Memory B cell (primary cell): ENCODE measurements at regions not wholly inside any gene's neighbourhood (a gene's known extent, or its start where the extent isn't known, plus 50 kb on each side); places are given as distances from the start of the nearest gene placed in this dataset.
A peak's percentile ranks its signal among the peaks of the same experiment; 100 is the strongest.

ENCODE experiments used
- ATAC-seq: fragments of 150-1000 bp; cut with Tn5 transposase; 2 replicates; pipeline ENCODE4 v1.10.0; 2021; ENCODE audit warnings: low read depth, mild to moderate bottlenecking, moderate library complexity
- DNase-seq, 2 donors: peaks; one replicate each; pipeline ENCODE4 v3.0.0; 2022; ENCODE audit warnings: low spot score in 2 of 2
- H3K27ac Mint-ChIP-seq: one replicate; pipeline ENCODE4 v1.8.0; 2022; ENCODE audit warnings: mild to moderate bottlenecking, moderate library complexity, mixed read lengths
- H3K27me3 Mint-ChIP-seq: one replicate; pipeline ENCODE4 v1.8.0; 2022; ENCODE audit warnings: mixed read lengths
- H3K36me3 Mint-ChIP-seq: one replicate; pipeline ENCODE4 v1.8.0; 2022; ENCODE audit warnings: mild to moderate bottlenecking, mixed read lengths
- H3K4me1 Mint-ChIP-seq: one replicate; pipeline ENCODE4 v1.8.0; 2022; ENCODE audit warnings: mixed read lengths
- H3K4me3 Mint-ChIP-seq: one replicate; pipeline ENCODE4 v1.8.0; 2022; ENCODE audit warnings: mild to moderate bottlenecking, moderate library complexity, mixed read lengths
- H3K9me3 Mint-ChIP-seq: one replicate; pipeline ENCODE4 v1.8.0; 2022; ENCODE audit warnings: mixed read lengths

DNA sequence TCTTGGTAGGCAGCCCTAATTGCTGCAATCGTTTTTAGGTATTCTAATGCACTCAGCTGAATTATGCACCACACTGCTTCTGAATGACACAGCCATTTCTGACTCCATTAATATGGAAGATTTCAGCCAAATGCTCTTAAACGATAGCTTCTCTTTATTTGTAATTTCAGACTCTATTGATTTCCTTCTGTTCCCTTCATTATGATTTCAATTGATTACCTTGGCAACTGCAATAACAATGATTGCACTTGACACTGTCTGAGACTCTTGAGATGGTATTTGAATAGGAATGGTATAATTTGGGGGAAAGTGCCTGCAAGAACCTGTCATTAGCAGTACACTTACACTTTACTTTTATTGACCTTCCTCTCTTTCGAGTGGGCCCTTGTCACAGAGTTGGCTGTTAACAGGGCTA, 296.1 kb upstream of the DMAC1 start:
- peaks cover 2% of the 10 kb centered on the region for H3K4me1 Mint-ChIP-seq
- H3K27ac Mint-ChIP-seq: no peak overlapping the region
- H3K9me3 Mint-ChIP-seq: peaks cover 5% of the 10 kb centered on the region
- H3K36me3 Mint-ChIP-seq: peaks cover 1% of the 10 kb centered on the region
- DNase-seq: no peak
- no peak overlapping the region for H3K4me3 Mint-ChIP-seq
- ATAC-seq: no peak
- H3K27me3 Mint-ChIP-seq: no peaks in the 10 kb centered on the region

DNA sequence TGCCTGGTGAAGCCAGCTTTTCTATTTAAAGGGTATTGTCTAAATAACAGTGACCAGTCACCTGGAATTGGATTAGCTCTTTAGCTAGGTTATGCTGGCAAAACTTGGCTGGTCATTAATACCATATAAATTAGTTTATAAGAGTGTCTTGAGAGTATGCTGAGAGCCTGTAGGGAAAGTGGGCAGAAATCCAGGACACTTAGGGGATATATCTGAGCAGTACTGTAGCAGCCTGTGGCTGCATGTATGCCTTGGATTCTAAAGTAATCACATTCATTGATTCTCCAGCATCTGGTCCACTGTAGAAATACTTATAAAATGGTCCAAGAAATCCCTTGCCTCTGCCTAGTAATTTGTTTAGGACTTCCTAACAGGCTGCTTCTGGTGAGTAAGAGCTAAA, 288.9 kb upstream of the DMAC1 start:
- DNase-seq (no peak), ATAC-seq (no peak)
- H3K27me3 Mint-ChIP-seq: peaks cover 5% of the 10 kb centered on the region
- no peaks in the 10 kb centered on the region for H3K9me3 Mint-ChIP-seq
- peaks cover 2% of the 10 kb centered on the region for H3K4me1 Mint-ChIP-seq
- H3K4me3 Mint-ChIP-seq: no peak overlapping the region
- no peaks in the 10 kb centered on the region for H3K36me3 Mint-ChIP-seq
- H3K27ac Mint-ChIP-seq: peak overlapping the region; percentile 10

DNA sequence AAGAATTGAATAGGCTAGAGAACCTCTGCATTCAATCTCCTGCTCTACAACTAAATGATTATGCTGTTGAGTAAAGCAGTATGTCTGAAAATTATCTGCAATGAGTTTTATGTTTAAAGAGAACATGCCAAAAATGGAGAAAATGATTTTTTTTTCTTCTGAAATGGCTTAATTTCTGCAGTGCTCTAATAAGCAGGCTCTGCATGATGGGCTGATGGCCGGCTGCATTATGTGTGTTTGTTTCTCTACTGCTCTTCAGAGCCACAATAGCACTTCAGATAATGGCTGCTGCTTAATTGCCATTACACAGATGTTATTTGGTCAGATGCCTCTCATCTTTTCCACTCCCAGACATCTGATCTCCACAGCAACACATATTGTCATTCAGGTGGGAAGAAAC, 286.4 kb upstream of the DMAC1 start:
- Mint-ChIP-seq H3K4me3 (no peak overlapping the region), H3K27me3 (peaks cover 11% of the 10 kb centered on the region), H3K27ac (no peak overlapping the region), H3K9me3 (no peaks in the 10 kb centered on the region), H3K36me3 (no peaks in the 10 kb centered on the region), H3K4me1 (peaks cover 1% of the 10 kb centered on the region)
- DNase-seq: no peak
- no peak for ATAC-seq

DNA sequence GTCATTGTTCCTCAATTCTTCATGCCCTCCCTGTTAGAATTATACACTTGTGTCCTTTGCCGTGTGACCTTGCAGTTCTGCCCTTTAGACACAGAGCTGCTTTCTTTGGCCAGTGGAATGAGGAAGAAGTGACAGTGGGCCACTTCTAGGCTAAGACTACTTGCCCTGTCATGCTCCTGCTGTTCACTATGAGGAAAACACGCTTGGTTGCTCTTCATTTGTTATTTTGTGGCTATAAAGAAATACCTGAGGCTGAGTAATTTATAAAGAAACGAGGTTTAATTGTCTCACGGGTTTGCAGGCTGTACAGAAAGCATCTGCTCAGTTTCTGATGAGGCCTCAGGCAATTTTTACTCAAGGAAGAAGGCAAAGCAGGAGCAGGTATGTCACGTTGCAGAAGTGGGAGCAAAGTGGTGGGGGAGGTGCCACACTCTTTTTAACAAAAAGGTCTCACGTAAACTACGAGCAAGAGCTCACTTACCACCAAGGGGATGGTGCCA, 279.1 kb upstream of the DMAC1 start:
- ATAC-seq: no peak
- H3K4me1 Mint-ChIP-seq: no peaks in the 10 kb centered on the region
- H3K27me3 Mint-ChIP-seq: peaks cover 7% of the 10 kb centered on the region
- no peak overlapping the region for H3K4me3 Mint-ChIP-seq
- H3K27ac Mint-ChIP-seq: no peak overlapping the region
- DNase-seq: no peak
- peaks cover 2% of the 10 kb centered on the region for H3K9me3 Mint-ChIP-seq
- no peaks in the 10 kb centered on the region for H3K36me3 Mint-ChIP-seq

DNA sequence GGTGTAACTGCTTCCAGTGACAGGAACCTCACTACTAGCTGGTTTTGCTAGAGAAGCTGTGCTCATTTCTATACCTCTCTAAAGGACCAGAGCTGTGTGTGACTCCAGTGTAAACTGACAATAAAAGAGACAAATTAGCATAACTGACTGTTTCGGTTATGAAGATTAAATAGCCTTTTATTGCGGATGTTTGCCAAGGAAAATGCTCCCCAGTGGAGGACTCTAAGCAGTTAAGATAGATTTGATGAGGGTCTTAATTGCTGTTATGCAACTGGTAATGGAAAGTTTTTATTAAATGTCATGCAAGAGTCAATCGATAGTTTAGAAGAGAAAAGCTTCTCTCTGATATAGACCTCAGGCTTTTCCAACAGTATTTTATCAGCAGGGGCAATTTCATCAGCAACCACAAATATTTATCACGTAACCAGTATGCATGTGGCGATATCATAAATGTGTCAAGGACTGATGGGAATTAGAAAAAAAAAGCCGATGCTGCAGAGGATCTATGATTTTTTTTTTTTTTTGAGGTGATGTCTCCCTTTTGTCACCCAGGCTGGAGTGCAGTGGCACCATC, 275.2 kb upstream of the DMAC1 start:
- ATAC-seq: no peak
- H3K27me3 Mint-ChIP-seq: peaks cover 2% of the 10 kb centered on the region
- H3K9me3 Mint-ChIP-seq: peaks cover 2% of the 10 kb centered on the region
- H3K36me3 Mint-ChIP-seq: no peaks in the 10 kb centered on the region
- H3K4me3 Mint-ChIP-seq: no peak overlapping the region
- DNase-seq: no peak
- no peaks in the 10 kb centered on the region for H3K4me1 Mint-ChIP-seq
- H3K27ac Mint-ChIP-seq: no peak overlapping the region

DNA sequence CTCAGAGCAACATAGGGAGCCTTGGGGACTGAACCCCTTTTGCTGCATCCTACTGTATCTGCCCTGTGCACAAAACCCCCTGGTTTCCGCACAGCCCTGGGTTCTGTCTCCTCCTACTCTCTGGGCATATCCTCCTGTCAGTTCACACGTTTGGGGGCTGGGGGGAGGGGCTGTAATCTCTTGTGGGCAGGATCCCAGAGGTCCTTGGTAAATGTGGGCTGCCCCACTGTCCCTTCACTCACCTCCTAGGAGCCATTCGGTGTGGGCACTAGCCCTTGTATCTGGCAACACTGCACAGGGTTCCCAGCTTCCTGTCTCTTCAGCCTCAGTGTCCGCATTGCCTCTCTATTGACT, 271.8 kb upstream of the DMAC1 start:
- H3K27me3 Mint-ChIP-seq: peaks cover 5% of the 10 kb centered on the region
- H3K9me3 Mint-ChIP-seq: peaks cover 5% of the 10 kb centered on the region
- H3K27ac Mint-ChIP-seq: no peak overlapping the region
- ATAC-seq (no peak), DNase-seq (no peak)
- H3K4me1 Mint-ChIP-seq: no peaks in the 10 kb centered on the region
- H3K36me3 Mint-ChIP-seq: no peaks in the 10 kb centered on the region
- H3K4me3 Mint-ChIP-seq: no peak overlapping the region

DNA sequence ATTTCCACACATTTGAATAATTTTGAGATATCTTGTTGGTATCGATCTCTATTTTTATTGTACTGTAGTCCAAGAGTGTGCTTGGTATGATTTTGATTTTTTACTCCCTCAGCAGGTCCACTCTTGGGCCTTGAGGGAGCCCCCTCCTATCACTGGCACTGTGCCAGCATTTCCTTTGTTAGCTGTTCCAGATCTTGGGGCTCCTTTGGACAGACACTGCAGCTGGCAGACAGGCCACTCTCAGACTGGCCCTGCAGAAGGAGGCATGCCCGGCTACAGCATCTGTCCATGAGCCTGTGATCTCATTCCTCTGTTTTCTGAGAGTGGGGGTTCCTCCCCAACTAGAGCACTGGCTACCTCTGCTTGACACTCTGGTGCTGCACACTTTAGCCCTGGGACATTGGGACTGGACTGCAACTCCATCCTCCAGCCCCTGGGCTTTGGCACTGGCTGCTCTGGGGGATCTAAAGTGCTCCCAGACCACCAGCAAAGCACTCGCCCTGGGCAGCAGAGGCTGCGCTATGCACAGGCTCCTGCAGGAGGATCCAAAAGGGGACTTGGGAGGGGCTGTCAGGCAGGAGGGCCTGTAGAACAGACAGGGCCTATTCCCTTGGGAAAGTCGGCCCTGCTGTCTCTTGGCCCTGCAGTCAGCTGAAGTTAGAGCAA, 271.3 kb upstream of the DMAC1 start:
- H3K36me3 Mint-ChIP-seq: no peaks in the 10 kb centered on the region
- ATAC-seq: no peak
- H3K27me3 Mint-ChIP-seq: peaks cover 5% of the 10 kb centered on the region
- H3K4me3 Mint-ChIP-seq: no peak overlapping the region
- no peak overlapping the region for H3K27ac Mint-ChIP-seq
- no peaks in the 10 kb centered on the region for H3K4me1 Mint-ChIP-seq
- peaks cover 5% of the 10 kb centered on the region for H3K9me3 Mint-ChIP-seq
- no peak for DNase-seq

DNA sequence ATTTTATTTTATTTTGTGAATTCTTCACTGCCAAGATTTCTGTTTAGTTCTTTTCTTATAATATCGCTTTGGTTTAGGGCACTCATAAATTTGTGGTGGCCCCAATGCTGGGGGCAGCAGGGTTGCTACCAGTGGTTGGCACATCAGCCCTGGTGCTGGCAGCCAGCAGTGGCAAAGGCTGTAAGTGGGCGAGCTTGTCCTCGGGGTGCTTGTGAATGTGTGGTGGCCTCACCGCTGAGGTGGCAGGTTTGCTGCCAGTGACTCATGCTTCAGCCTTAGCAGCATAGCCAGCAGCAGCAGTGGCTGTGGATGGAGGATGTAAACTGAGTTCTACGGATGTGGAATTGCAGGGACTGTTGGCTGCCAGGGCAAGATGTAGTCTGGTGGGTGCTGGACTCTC, 262.9 kb upstream of the DMAC1 start:
- Mint-ChIP-seq H3K9me3 (peaks cover 6% of the 10 kb centered on the region), H3K27me3 (no peaks in the 10 kb centered on the region), H3K4me1 (peaks cover 4% of the 10 kb centered on the region), H3K27ac (no peak overlapping the region), H3K36me3 (peaks cover 2% of the 10 kb centered on the region), H3K4me3 (no peak overlapping the region)
- ATAC-seq (no peak), DNase-seq (no peak)

DNA sequence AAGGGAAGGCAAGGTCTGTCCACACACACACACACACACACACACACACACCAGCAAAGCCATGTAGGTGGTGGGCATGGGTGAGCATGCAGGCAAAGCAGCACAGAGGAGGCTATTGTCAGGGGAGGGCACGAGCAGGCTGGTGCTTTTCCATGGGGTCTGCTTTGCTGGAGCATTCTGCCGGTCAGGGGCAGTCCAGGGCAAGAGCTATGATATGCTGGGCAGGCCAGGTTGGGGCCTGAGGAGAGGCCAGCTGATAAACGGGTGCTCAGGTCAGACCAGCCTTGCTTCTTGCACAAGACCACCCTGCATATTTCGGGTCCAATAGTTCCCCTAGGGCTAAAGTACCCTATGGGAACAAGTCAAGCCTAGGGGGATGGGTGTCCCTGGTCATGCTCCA, 253.9 kb upstream of the DMAC1 start:
- no peak overlapping the region for H3K4me3 Mint-ChIP-seq
- peaks cover 5% of the 10 kb centered on the region for H3K4me1 Mint-ChIP-seq
- H3K27ac Mint-ChIP-seq: no peak overlapping the region
- H3K36me3 Mint-ChIP-seq: peaks cover 4% of the 10 kb centered on the region
- no peak for ATAC-seq
- H3K9me3 Mint-ChIP-seq: peaks cover 23% of the 10 kb centered on the region
- no peak for DNase-seq
- no peaks in the 10 kb centered on the region for H3K27me3 Mint-ChIP-seq

DNA sequence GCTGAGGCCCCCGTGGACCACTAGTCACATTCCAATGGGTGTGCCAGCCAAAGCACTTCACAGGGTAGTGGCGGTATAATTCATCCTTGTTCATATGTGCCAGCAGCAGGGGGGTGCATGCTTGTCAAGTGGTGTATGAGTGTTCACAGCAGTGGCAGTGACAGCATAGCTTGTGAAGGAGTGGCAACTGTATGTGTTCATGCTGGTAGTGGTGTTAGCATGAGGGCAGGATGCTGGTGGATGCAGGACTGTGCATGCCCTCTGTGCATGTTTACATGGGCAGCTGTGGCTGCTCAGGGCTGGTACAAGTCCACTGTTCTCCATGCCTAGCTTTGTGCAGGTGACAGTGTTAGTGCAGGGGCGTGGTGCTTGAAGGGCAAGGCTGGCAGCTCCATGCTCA, 253.4 kb upstream of the DMAC1 start:
- peaks cover 23% of the 10 kb centered on the region for H3K9me3 Mint-ChIP-seq
- peaks cover 4% of the 10 kb centered on the region for H3K36me3 Mint-ChIP-seq
- DNase-seq: no peak
- H3K4me3 Mint-ChIP-seq: no peak overlapping the region
- peaks cover 4% of the 10 kb centered on the region for H3K4me1 Mint-ChIP-seq
- no peaks in the 10 kb centered on the region for H3K27me3 Mint-ChIP-seq
- ATAC-seq: no peak
- H3K27ac Mint-ChIP-seq: no peak overlapping the region

DNA sequence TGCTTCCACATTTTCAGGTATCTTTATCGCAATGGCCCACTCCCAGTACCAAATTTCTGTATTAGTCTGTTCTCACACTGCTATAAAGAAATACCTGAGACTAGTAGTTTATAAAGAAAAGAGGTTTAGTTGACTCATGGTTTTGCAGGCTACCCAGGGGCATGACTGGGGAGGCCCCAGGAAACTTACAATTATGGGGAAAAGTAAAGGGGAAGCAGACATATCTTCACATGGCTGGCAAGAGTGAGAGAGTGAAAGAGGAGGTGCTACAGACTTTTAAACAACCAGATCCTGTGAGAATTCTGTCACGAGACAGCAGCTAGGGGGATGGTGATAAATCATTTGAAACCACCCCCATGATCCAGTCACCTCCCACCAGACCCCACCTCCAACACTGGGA, 238.2 kb upstream of the DMAC1 start:
- no peak overlapping the region for H3K27ac Mint-ChIP-seq
- DNase-seq (no peak), ATAC-seq (no peak)
- H3K9me3 Mint-ChIP-seq: peaks cover 19% of the 10 kb centered on the region
- no peaks in the 10 kb centered on the region for H3K27me3 Mint-ChIP-seq
- peaks cover 4% of the 10 kb centered on the region for H3K4me1 Mint-ChIP-seq
- H3K4me3 Mint-ChIP-seq: no peak overlapping the region
- H3K36me3 Mint-ChIP-seq: peaks cover 9% of the 10 kb centered on the region

DNA sequence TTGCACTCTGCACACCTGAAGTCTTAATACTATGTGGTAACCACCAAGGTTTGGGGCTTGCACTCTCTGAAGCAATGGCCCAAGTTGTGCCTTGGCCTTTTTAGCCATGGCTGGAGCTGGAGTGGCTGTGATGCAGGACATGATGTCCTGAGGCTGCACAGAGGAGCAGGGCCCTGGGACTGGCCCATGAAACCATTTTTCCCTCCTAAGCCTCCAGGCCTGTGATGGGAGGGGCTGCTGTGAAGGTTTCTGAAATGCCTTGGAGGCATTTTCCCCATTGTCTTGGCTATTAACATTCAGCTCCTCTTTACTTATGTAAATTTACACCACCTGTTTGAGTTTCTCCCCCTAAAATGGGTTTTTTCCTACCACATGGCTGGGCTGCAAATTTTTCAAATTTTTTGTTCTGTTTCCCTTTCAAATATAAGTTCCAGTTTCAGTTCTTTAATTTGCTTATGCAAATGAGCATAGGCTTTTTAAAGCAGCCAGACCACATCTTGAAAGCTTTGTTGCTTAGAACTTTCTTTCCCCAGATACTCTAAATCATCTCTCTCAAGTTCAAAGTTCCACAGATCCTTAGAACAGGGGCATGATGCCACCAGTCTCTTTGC, 237.4 kb upstream of the DMAC1 start:
- H3K36me3 Mint-ChIP-seq: peaks cover 9% of the 10 kb centered on the region
- peaks cover 19% of the 10 kb centered on the region for H3K9me3 Mint-ChIP-seq
- no peak overlapping the region for H3K4me3 Mint-ChIP-seq
- peaks cover 4% of the 10 kb centered on the region for H3K4me1 Mint-ChIP-seq
- ATAC-seq (peak; percentile 47), DNase-seq (no peak)
- H3K27me3 Mint-ChIP-seq: no peaks in the 10 kb centered on the region
- no peak overlapping the region for H3K27ac Mint-ChIP-seq

DNA sequence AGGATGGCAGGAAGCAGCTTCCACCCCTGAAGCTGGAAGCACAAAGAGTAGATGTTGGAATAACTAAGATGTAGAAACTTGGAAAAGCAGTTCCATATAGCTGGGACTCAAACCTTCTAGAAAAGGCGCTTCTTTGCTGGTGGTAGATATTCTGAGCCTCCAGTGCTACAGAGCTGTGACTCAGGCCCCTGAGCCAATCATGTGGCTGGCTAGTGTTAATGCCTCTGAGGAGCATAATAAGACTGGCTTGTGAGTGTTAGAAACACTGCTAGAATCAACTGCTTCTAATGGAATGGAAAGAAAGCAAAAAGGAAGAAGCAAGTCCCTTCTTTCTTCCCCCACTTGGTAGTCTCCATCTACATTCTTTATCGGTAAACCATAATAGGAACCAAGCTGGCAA, 234.2 kb upstream of the DMAC1 start:
- no peak for ATAC-seq
- Mint-ChIP-seq H3K36me3 (peaks cover 2% of the 10 kb centered on the region), H3K27ac (no peak overlapping the region)

DNA sequence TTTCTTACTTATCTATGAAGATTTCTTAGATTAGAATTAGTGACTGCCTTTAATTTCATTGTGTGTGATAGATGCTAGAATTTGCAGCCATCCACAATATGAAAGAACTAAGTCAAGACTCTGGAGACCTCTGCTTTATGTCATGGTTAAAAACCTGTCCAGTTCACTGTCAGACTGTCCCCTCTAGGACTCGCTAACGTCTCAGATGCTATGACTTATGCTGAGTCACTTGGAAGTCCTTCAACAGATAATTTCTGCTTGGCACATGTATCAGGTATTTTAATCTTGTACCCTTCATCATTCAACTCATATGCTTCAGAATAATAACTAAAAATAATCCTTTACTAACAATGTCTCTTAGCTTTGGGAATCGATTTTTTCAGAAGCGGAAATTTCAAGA, 230.5 kb upstream of the DMAC1 start:
- H3K9me3 Mint-ChIP-seq: no peaks in the 10 kb centered on the region
- no peak overlapping the region for H3K27ac Mint-ChIP-seq
- no peaks in the 10 kb centered on the region for H3K36me3 Mint-ChIP-seq
- no peak for ATAC-seq
- H3K4me1 Mint-ChIP-seq: peaks cover 5% of the 10 kb centered on the region
- no peak overlapping the region for H3K4me3 Mint-ChIP-seq
- no peak for DNase-seq
- H3K27me3 Mint-ChIP-seq: peaks cover 2% of the 10 kb centered on the region

More for the DNA sequence above, 234.2 kb upstream of the DMAC1 start:
- peaks cover 2% of the 10 kb centered on the region for H3K27me3 Mint-ChIP-seq
- H3K4me1 Mint-ChIP-seq: peaks cover 9% of the 10 kb centered on the region
- DNase-seq: no peak
- H3K9me3 Mint-ChIP-seq: peaks cover 8% of the 10 kb centered on the region
- no peak overlapping the region for H3K4me3 Mint-ChIP-seq

DNA sequence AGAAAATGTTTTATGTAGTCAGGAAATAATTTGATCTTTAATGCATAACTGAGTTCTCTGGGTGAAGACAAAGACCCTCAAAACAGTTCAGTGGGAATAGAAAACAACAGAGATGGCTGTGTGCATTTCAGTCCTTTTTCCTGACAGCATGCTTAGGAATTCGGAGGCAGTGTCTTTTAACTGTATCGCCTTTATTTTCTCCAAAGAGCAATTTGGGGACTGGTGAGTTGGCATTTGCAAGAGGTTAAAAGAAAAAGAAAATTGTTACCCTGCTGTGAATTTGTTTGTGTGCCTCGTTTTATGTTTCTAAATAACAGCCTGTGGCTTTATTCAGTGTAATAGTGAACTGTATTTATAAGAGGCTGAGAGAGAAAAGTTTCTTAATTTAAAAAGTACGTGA, 227.8 kb upstream of the DMAC1 start:
- Mint-ChIP-seq H3K27me3 (peaks cover 5% of the 10 kb centered on the region), H3K4me1 (peaks cover 5% of the 10 kb centered on the region), H3K27ac (no peak overlapping the region), H3K36me3 (no peaks in the 10 kb centered on the region), H3K4me3 (no peak overlapping the region), H3K9me3 (peaks cover 7% of the 10 kb centered on the region)
- DNase-seq (no peak), ATAC-seq (no peak)
